A673 (cell line): ENCODE measurements at regions not wholly inside any gene's neighbourhood (a gene's known extent, or its start where the extent isn't known, plus 50 kb on each side); places are given as distances from the start of the nearest gene placed in this dataset.

Experiments
- BruUV-seq: library from RNA; stranded (reverse); fragments of 400-500 nt; replicated peaks from 2 replicates; lab custom pipeline; 2021; lab: Mats Ljungman, UMichigan
- CTCF ChIA-PET: fragments of 300-600 bp; sonication (Branson Sonifier 250); formaldehyde crosslinking; loops from one replicate; lab custom pipeline; 2022; ENCODE audit warnings: antibody characterized with exemption; lab: Charles Lee
- POLR2A ChIA-PET: fragments of 300-600 bp; sonication (Branson Sonifier 250); formaldehyde crosslinking; loops from one replicate; lab custom pipeline; 2022; ENCODE audit warnings: antibody characterized with exemption; ENCODE audit not compliant: low non-redundant PET; lab: Charles Lee
- DNase-seq: peaks from one replicate; pipeline ENCODE4 v3.0.0-alpha.2; 2015; ENCODE audit warnings: low spot score
- H3K27ac ChIP-seq: fragments of 200-600 bp; sonication (generic); 2 replicates; pipeline ENCODE4 v1.5.1; 2016; ENCODE audit warnings: mixed run types, low read depth, mild to moderate bottlenecking, mixed read lengths, antibody characterized with exemption, low read length; ENCODE audit not compliant: poor library complexity, severe bottlenecking
- H3K27me3 ChIP-seq: fragments of 200-600 bp; sonication (generic); replicated peaks from 2 replicates; pipeline ENCODE4 v1.6.1; 2017; ENCODE audit warnings: mixed run types, low read depth, mild to moderate bottlenecking, mixed read lengths, antibody characterized with exemption, low read length; ENCODE audit not compliant: insufficient read depth, poor library complexity
- H3K36me3 ChIP-seq: fragments of 200-600 bp; sonication (generic); 2 replicates; pipeline ENCODE4 v1.6.1; 2016; ENCODE audit warnings: mixed run types, mild to moderate bottlenecking, mixed read lengths, antibody characterized with exemption, low read length; ENCODE audit not compliant: insufficient read depth, poor library complexity, severe bottlenecking
- H3K4me1 ChIP-seq: fragments of 200-600 bp; sonication (generic); 2 replicates; pipeline ENCODE4 v1.6.1; 2017; ENCODE audit warnings: mixed run types, mild to moderate bottlenecking, mixed read lengths, antibody characterized with exemption, low read length; ENCODE audit not compliant: insufficient read depth, poor library complexity, severe bottlenecking
- H3K4me3 ChIP-seq: fragments of 200-600 bp; sonication (generic); 2 replicates; pipeline ENCODE4 v1.5.1; 2016; ENCODE audit warnings: low read depth, mixed run types, mild to moderate bottlenecking, mixed read lengths, low read length; ENCODE audit not compliant: poor library complexity, severe bottlenecking
- H3K9me3 ChIP-seq: fragments of 200-600 bp; sonication (generic); 2 replicates; pipeline ENCODE4 v1.6.1; 2016; ENCODE audit warnings: mixed run types, low read depth, mild to moderate bottlenecking, mixed read lengths, antibody characterized with exemption, low read length; ENCODE audit not compliant: poor library complexity, severe bottlenecking
- EZH2 ChIP-seq: fragments of 200-600 bp; sonication (generic); IDR thresholded peaks from 2 replicates; pipeline ENCODE4 v1.6.1; 2017; ENCODE audit warnings: borderline replicate concordance, low read depth, mild to moderate bottlenecking, mixed read lengths, antibody characterized with exemption, low read length; ENCODE audit not compliant: poor library complexity, severe bottlenecking
- intact Hi-C: fragments of 100-400 bp; cut with micrococcal nuclease; formaldehyde crosslinking; loops from one replicate; pipeline ENCODE4 v1.10.0; 2022; ENCODE audit not compliant: unreplicated experiment
- TF ChIP-seq, protein P1 (sequence below): fragments of 300-800, 200-600 bp; sonication (generic); conservative IDR thresholded peaks from 2 replicates; pipeline ENCODE4 v1.5.1; 2017; ENCODE audit warnings: low read depth, mild to moderate bottlenecking, antibody characterized with exemption, low read length, moderate library complexity, mixed read lengths

DNA sequence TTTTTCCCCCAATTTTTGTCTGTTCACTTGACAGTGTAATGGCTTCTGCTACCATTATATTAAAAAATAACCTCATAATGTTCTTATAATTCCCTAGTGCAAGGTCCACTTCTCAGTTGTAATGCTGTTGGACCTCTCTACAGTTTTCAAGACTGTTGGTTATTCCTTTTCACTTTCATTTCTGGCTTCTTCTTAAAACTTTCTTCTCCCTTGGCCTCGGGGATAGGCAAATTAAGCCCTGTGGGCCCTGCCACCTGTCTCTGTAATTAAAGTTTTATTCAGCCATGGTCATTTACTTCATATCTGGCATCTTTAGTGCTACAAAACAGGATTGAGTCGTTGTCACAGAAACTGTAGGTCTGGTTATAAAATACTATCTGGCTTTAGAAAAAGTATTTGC, 313.5 kb downstream of the KLF12 start:
- CTCF ChIA-PET, result no interaction called here
- BruUV-seq, result no TSS peak
- H3K4me1 ChIP-seq, result no peaks in the 10 kb centered on the region
- H3K4me3 ChIP-seq, result no peak overlapping the region
- intact Hi-C loops, result no loop called here
- POLR2A ChIA-PET, result no interaction called here
- no peak for DNase-seq
- H3K9me3 ChIP-seq, result no peaks in the 10 kb centered on the region
- H3K27me3 ChIP-seq, result no peaks in the 10 kb centered on the region
- no peak overlapping the region for H3K27ac ChIP-seq
- TF ChIP-seq, protein P1, sequence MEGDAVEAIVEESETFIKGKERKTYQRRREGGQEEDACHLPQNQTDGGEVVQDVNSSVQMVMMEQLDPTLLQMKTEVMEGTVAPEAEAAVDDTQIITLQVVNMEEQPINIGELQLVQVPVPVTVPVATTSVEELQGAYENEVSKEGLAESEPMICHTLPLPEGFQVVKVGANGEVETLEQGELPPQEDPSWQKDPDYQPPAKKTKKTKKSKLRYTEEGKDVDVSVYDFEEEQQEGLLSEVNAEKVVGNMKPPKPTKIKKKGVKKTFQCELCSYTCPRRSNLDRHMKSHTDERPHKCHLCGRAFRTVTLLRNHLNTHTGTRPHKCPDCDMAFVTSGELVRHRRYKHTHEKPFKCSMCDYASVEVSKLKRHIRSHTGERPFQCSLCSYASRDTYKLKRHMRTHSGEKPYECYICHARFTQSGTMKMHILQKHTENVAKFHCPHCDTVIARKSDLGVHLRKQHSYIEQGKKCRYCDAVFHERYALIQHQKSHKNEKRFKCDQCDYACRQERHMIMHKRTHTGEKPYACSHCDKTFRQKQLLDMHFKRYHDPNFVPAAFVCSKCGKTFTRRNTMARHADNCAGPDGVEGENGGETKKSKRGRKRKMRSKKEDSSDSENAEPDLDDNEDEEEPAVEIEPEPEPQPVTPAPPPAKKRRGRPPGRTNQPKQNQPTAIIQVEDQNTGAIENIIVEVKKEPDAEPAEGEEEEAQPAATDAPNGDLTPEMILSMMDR, result no peak
- TF ChIP-seq EZH2, result no peak
- H3K36me3 ChIP-seq, result no peaks in the 10 kb centered on the region

- intact Hi-C loops, result no loop called here
- BruUV-seq, result no TSS peak
- Histone ChIP-seq H3K9me3 (no peaks in the 10 kb centered on the region), H3K36me3 (no peaks in the 10 kb centered on the region), H3K4me1 (no peaks in the 10 kb centered on the region), H3K27ac (no peak overlapping the region), H3K27me3 (no peaks in the 10 kb centered on the region), H3K4me3 (no peak overlapping the region)
- DNase-seq, result no peak
- ChIA-PET POLR2A (no interaction called here), CTCF (no interaction called here)
- TF ChIP-seq EZH2, result no peak
- TF ChIP-seq, protein P1, result no peak
These were observed 313.9 kb downstream of the KLF12 start for GRCh38 chr13:73820285-73820684.

- POLR2A ChIA-PET, result no interaction called here
- no peak for TF ChIP-seq EZH2
- TF ChIP-seq, protein P1, result no peak
These were observed 314.5 kb downstream of the KLF12 start for GRCh38 chr13:73819711-73820110.

More at GRCh38 chr13:73819711-73820110, 314.5 kb downstream of the KLF12 start:
- Histone ChIP-seq H3K27me3 (no peaks in the 10 kb centered on the region), H3K9me3 (no peaks in the 10 kb centered on the region), H3K4me3 (no peak overlapping the region), H3K36me3 (no peaks in the 10 kb centered on the region), H3K4me1 (no peaks in the 10 kb centered on the region), H3K27ac (no peak overlapping the region)
- CTCF ChIA-PET, result no interaction called here
- no TSS peak for BruUV-seq
- no peak for DNase-seq
- intact Hi-C loops, result no loop called here
